ENCODE measurements at regions not wholly inside any gene's neighbourhood (a gene's known extent, or its start where the extent isn't known, plus 50 kb on each side); places are given as distances from the start of the nearest gene placed in this dataset.

GRCh38 chr5:28743716-28744110, 1705.3 kb upstream of the CDH9 start:
- TF ChIP-seq CTCF (IDR thresholded peaks at IDR 0.05) (no peak), POLR2A (IDR thresholded peaks at IDR 0.05) (no peak), POLR2AphosphoS5 (IDR thresholded peaks at IDR 0.05) (no peak), EP300 (IDR thresholded peaks at IDR 0.05) (no peak)
